ENCODE measurements at regions not wholly inside any gene's neighbourhood (a gene's known extent, or its start where the extent isn't known, plus 50 kb on each side); places are given as distances from the start of the nearest gene placed in this dataset.
A peak's percentile ranks its signal among the peaks of the same experiment; 100 is the strongest.
"Not testable (repeated sequence)": the region's sequence is repeated elsewhere in the genome, so short reads cannot be mapped to it uniquely, and the experiment has no call there.

GRCh38 chr20:40948465-40949267, 80.0 kb upstream of the TOP1 start:
- H3K4me1 Mint-ChIP-seq = peaks cover 2 to 4% (median 3%) of the 10 kb centered on the region in 3 donors
- H3K9me3 Mint-ChIP-seq = no peaks in the 10 kb centered on the region
- H3K36me3 Mint-ChIP-seq = no peaks in the 10 kb centered on the region
- no peak overlapping the region for H3K27ac Mint-ChIP-seq
- no peak overlapping the region for H3K4me3 Mint-ChIP-seq
- H3K27me3 Mint-ChIP-seq = peaks cover 13% of the 10 kb centered on the region

GRCh38 chr20:40949346-40949745, 79.3 kb upstream of the TOP1 start:
- Mint-ChIP-seq H3K4me3 (no peak overlapping the region), H3K4me1 (peaks cover 2 to 4% (median 3%) of the 10 kb centered on the region in 3 donors), H3K9me3 (peaks cover 0 to 5% (median 2%) of the 10 kb centered on the region in 3 donors), H3K36me3 (no peaks in the 10 kb centered on the region), H3K27ac (no peak overlapping the region), H3K27me3 (peaks cover 13% of the 10 kb centered on the region)

- peaks cover 6% of the 10 kb centered on the region for H3K27me3 Mint-ChIP-seq
- H3K36me3 Mint-ChIP-seq = no peaks in the 10 kb centered on the region
- H3K4me3 Mint-ChIP-seq = no peak overlapping the region
- H3K27ac Mint-ChIP-seq = no peak overlapping the region
- peaks cover 0 to 1% (median 0%) of the 10 kb centered on the region in 3 donors for H3K4me1 Mint-ChIP-seq
- H3K9me3 Mint-ChIP-seq = peaks cover 0 to 6% (median 3%) of the 10 kb centered on the region in 3 donors
Observed at GRCh38 chr20:40952136-40952535, 76.5 kb upstream of the TOP1 start.

GRCh38 chr20:40953416-40953815, 75.2 kb upstream of the TOP1 start:
- H3K4me3 Mint-ChIP-seq = no peak overlapping the region
- H3K36me3 Mint-ChIP-seq = no peaks in the 10 kb centered on the region
- H3K27ac Mint-ChIP-seq = peak overlapping the region in 1 of 3 donors; percentile 62
- peaks cover 1% of the 10 kb centered on the region for H3K27me3 Mint-ChIP-seq
- peaks cover 0 to 6% (median 3%) of the 10 kb centered on the region in 3 donors for H3K9me3 Mint-ChIP-seq
- H3K4me1 Mint-ChIP-seq = peaks cover 0 to 1% (median 0%) of the 10 kb centered on the region in 3 donors

- Mint-ChIP-seq H3K4me1 (peaks cover 0 to 1% (median 0%) of the 10 kb centered on the region in 3 donors), H3K4me3 (no peak overlapping the region), H3K27ac (no peak overlapping the region), H3K36me3 (no peaks in the 10 kb centered on the region), H3K9me3 (peaks cover 0 to 6% (median 3%) of the 10 kb centered on the region in 3 donors), H3K27me3 (peaks cover 1% of the 10 kb centered on the region)
Observed at GRCh38 chr20:40953856-40954255, 74.8 kb upstream of the TOP1 start.

GRCh38 chr20:40954521-40955165, 74.0 kb upstream of the TOP1 start:
- peaks cover 0 to 1% (median 0%) of the 10 kb centered on the region in 3 donors for H3K4me1 Mint-ChIP-seq
- H3K9me3 Mint-ChIP-seq = peaks cover 0 to 6% (median 3%) of the 10 kb centered on the region in 3 donors
- peaks cover 1% of the 10 kb centered on the region for H3K27me3 Mint-ChIP-seq
- no peaks in the 10 kb centered on the region for H3K36me3 Mint-ChIP-seq
- no peak overlapping the region for H3K4me3 Mint-ChIP-seq
- no peak overlapping the region for H3K27ac Mint-ChIP-seq

GRCh38 chr20:40955326-40955725, 73.3 kb upstream of the TOP1 start:
- peaks cover 0 to 6% (median 3%) of the 10 kb centered on the region in 3 donors for H3K9me3 Mint-ChIP-seq
- no peak overlapping the region for H3K4me3 Mint-ChIP-seq
- peaks cover 0 to 1% (median 0%) of the 10 kb centered on the region in 3 donors for H3K4me1 Mint-ChIP-seq
- H3K27ac Mint-ChIP-seq = no peak overlapping the region
- no peaks in the 10 kb centered on the region for H3K36me3 Mint-ChIP-seq
- peaks cover 1% of the 10 kb centered on the region for H3K27me3 Mint-ChIP-seq

GRCh38 chr20:40955826-40956225, 72.8 kb upstream of the TOP1 start:
- not testable (repeated sequence) for H3K36me3 Mint-ChIP-seq, H3K27me3 Mint-ChIP-seq, H3K27ac Mint-ChIP-seq, H3K4me1 Mint-ChIP-seq, H3K9me3 Mint-ChIP-seq
- peak overlapping the region in 1 of 4 donors; percentile 20 for H3K4me3 Mint-ChIP-seq

- Mint-ChIP-seq H3K36me3 (no peaks in the 10 kb centered on the region), H3K27ac (no peak overlapping the region), H3K9me3 (peaks cover 0 to 6% (median 3%) of the 10 kb centered on the region in 3 donors), H3K27me3 (no peaks in the 10 kb centered on the region), H3K4me3 (no peak overlapping the region), H3K4me1 (peaks cover 0 to 1% (median 0%) of the 10 kb centered on the region in 3 donors)
Observed at GRCh38 chr20:40956542-40957264, 71.9 kb upstream of the TOP1 start.

- Mint-ChIP-seq H3K4me1 (peaks cover 0 to 1% (median 0%) of the 10 kb centered on the region in 3 donors), H3K27me3 (no peaks in the 10 kb centered on the region), H3K36me3 (no peaks in the 10 kb centered on the region), H3K4me3 (no peak overlapping the region), H3K9me3 (peaks cover 0 to 6% (median 3%) of the 10 kb centered on the region in 3 donors), H3K27ac (peak overlapping the region in 1 of 3 donors; percentile 53)
Observed at GRCh38 chr20:40957265-40957760, 71.3 kb upstream of the TOP1 start.

GRCh38 chr20:40958598-40958997, 70.0 kb upstream of the TOP1 start:
- Mint-ChIP-seq H3K27me3 (no peaks in the 10 kb centered on the region), H3K27ac (no peak overlapping the region), H3K9me3 (peaks cover 0 to 6% (median 3%) of the 10 kb centered on the region in 3 donors), H3K4me3 (no peak overlapping the region), H3K4me1 (peaks cover 0 to 1% (median 0%) of the 10 kb centered on the region in 3 donors), H3K36me3 (no peaks in the 10 kb centered on the region)

GRCh38 chr20:40959325-40960092, 69.1 kb upstream of the TOP1 start:
- Mint-ChIP-seq H3K4me1 (peaks cover 0 to 1% (median 0%) of the 10 kb centered on the region in 3 donors), H3K9me3 (no peaks in the 10 kb centered on the region)

GRCh38 chr20:40960101-40960500, 68.5 kb upstream of the TOP1 start:
- no peak overlapping the region for H3K27ac Mint-ChIP-seq
- no peaks in the 10 kb centered on the region for H3K9me3 Mint-ChIP-seq
- no peak overlapping the region for H3K4me3 Mint-ChIP-seq
- peaks cover 0 to 1% (median 0%) of the 10 kb centered on the region in 3 donors for H3K4me1 Mint-ChIP-seq
- H3K36me3 Mint-ChIP-seq = no peaks in the 10 kb centered on the region
- no peaks in the 10 kb centered on the region for H3K27me3 Mint-ChIP-seq

More at GRCh38 chr20:40959325-40960092, 69.1 kb upstream of the TOP1 start:
- H3K36me3 Mint-ChIP-seq = no peaks in the 10 kb centered on the region
- no peak overlapping the region for H3K4me3 Mint-ChIP-seq
- no peak overlapping the region for H3K27ac Mint-ChIP-seq
- no peaks in the 10 kb centered on the region for H3K27me3 Mint-ChIP-seq

GRCh38 chr20:40960521-40960956, 68.1 kb upstream of the TOP1 start:
- peaks cover 0 to 1% (median 0%) of the 10 kb centered on the region in 3 donors for H3K4me1 Mint-ChIP-seq
- no peak overlapping the region for H3K27ac Mint-ChIP-seq
- H3K27me3 Mint-ChIP-seq = no peaks in the 10 kb centered on the region
- no peak overlapping the region for H3K4me3 Mint-ChIP-seq
- no peaks in the 10 kb centered on the region for H3K36me3 Mint-ChIP-seq
- H3K9me3 Mint-ChIP-seq = no peaks in the 10 kb centered on the region
